ENCODE measurements at regions not wholly inside any gene's neighbourhood (a gene's known extent, or its start where the extent isn't known, plus 50 kb on each side); places are given as distances from the start of the nearest gene placed in this dataset.

DNA sequence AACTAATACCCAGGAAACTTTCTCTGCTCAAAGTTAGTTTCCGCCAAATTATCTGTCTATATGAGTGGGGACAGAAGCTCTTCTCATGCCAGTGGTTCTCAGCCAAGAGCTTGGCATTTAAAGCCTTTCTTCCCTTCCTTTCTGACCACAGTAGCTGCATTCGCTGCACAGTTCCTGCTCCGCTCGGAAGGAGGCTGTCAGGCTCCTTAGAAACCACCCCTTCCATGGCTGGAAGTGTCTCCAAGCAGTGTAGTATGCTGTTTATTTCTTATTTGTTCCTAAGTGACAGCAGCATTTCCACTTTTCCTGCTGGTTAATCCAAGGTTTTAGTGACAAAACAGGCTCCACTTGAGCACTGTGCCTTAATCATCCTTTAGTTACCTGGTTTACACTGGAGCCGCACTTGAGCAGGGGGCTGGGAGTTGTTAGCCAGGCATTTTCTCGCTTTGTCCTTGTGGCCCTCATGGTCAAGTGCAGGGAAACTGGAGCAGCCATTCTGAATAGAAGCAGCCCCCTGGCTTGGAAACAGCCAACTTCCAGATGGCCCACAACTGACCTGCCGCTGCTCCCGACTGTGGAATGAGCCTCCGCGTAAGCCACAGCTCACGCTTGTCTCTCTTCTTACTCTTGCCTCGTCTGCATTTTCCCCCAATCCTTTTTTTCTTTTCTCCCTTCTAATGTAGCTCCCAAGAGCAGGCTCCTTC lies 739.4 kb upstream of the TENM3 start:
- Histone ChIP-seq H3K4me1 (no peaks in the 10 kb centered on the region), H3K4me3 (no peak overlapping the region), H3K27me3 (no peaks in the 10 kb centered on the region), H3K9me3 (no peaks in the 10 kb centered on the region), H3K36me3 (no peaks in the 10 kb centered on the region), H3K27ac (no peak overlapping the region)
- DNase-seq (no peak), ATAC-seq (no peak)
- intact Hi-C loops (cut with DNase I) = no loop called here
- TF ChIP-seq, protein P1, sequence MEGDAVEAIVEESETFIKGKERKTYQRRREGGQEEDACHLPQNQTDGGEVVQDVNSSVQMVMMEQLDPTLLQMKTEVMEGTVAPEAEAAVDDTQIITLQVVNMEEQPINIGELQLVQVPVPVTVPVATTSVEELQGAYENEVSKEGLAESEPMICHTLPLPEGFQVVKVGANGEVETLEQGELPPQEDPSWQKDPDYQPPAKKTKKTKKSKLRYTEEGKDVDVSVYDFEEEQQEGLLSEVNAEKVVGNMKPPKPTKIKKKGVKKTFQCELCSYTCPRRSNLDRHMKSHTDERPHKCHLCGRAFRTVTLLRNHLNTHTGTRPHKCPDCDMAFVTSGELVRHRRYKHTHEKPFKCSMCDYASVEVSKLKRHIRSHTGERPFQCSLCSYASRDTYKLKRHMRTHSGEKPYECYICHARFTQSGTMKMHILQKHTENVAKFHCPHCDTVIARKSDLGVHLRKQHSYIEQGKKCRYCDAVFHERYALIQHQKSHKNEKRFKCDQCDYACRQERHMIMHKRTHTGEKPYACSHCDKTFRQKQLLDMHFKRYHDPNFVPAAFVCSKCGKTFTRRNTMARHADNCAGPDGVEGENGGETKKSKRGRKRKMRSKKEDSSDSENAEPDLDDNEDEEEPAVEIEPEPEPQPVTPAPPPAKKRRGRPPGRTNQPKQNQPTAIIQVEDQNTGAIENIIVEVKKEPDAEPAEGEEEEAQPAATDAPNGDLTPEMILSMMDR (IDR thresholded peaks at IDR 0.05) = no peak

GRCh38 chr4:181504924-181505323 lies 738.3 kb upstream of the TENM3 start:
- intact Hi-C loops (cut with DNase I) = no loop called here
- H3K27me3 ChIP-seq = no peaks in the 10 kb centered on the region
- TF ChIP-seq, protein P1 (IDR thresholded peaks at IDR 0.05) = no peak
- H3K4me1 ChIP-seq = no peaks in the 10 kb centered on the region
- DNase-seq = no peak
- no peaks in the 10 kb centered on the region for H3K36me3 ChIP-seq
- no peak overlapping the region for H3K27ac ChIP-seq
- no peak for ATAC-seq
- no peaks in the 10 kb centered on the region for H3K9me3 ChIP-seq
- H3K4me3 ChIP-seq = no peak overlapping the region

- no peaks in the 10 kb centered on the region for H3K27me3 ChIP-seq
- TF ChIP-seq, protein P1 (IDR thresholded peaks at IDR 0.05) = no peak
- intact Hi-C loops (cut with DNase I) = no loop called here
- ATAC-seq (no peak), DNase-seq (no peak)
- H3K36me3 ChIP-seq = no peaks in the 10 kb centered on the region
- no peak overlapping the region for H3K4me3 ChIP-seq
- H3K4me1 ChIP-seq = no peaks in the 10 kb centered on the region
- H3K9me3 ChIP-seq = no peaks in the 10 kb centered on the region
- no peak overlapping the region for H3K27ac ChIP-seq
These were observed 735.9 kb upstream of the TENM3 start for GRCh38 chr4:181507180-181507835.

- no peaks in the 10 kb centered on the region for H3K9me3 ChIP-seq
- no peaks in the 10 kb centered on the region for H3K4me1 ChIP-seq
- no peak overlapping the region for H3K27ac ChIP-seq
- TF ChIP-seq, protein P1 (IDR thresholded peaks at IDR 0.05) = no peak
- no peaks in the 10 kb centered on the region for H3K27me3 ChIP-seq
- intact Hi-C loops (cut with DNase I) = no loop called here
- no peak overlapping the region for H3K4me3 ChIP-seq
- no peak for DNase-seq
- no peak for ATAC-seq
- no peaks in the 10 kb centered on the region for H3K36me3 ChIP-seq
These were observed 735.3 kb upstream of the TENM3 start for GRCh38 chr4:181507938-181508337.

GRCh38 chr4:181508601-181509000 lies 734.6 kb upstream of the TENM3 start:
- H3K4me3 ChIP-seq = no peak overlapping the region
- ATAC-seq = no peak
- intact Hi-C loops (cut with DNase I) = no loop called here
- H3K4me1 ChIP-seq = no peaks in the 10 kb centered on the region
- TF ChIP-seq, protein P1 (IDR thresholded peaks at IDR 0.05) = no peak
- no peaks in the 10 kb centered on the region for H3K27me3 ChIP-seq
- H3K9me3 ChIP-seq = no peaks in the 10 kb centered on the region
- no peak overlapping the region for H3K27ac ChIP-seq
- no peaks in the 10 kb centered on the region for H3K36me3 ChIP-seq
- no peak for DNase-seq
